Trophoblast cell (in vitro differentiated cells and primary cell): ENCODE measurements at regions not wholly inside any gene's neighbourhood (a gene's known extent, or its start where the extent isn't known, plus 50 kb on each side); places are given as distances from the start of the nearest gene placed in this dataset.

Experiments
- DNase-seq, 2 donors: peaks; one replicate each; pipeline ENCODE4 v3.0.0-alpha.2; 2016
- H2AFZ ChIP-seq: 2 replicates; pipeline ENCODE4 v1.6.1; 2013; ENCODE audit warnings: low read length, moderate library complexity, mild to moderate bottlenecking; ENCODE audit not compliant: insufficient read depth, poor library complexity
- H2AK5ac ChIP-seq: 2 replicates; pipeline ENCODE4 v1.6.1; 2013; ENCODE audit warnings: mild to moderate bottlenecking, low read length
- H2BK120ac ChIP-seq: 2 replicates; pipeline ENCODE4 v1.6.1; 2013; ENCODE audit warnings: low read length, mild to moderate bottlenecking, moderate library complexity; ENCODE audit not compliant: insufficient read depth, poor library complexity
- H2BK12ac ChIP-seq: 2 replicates; pipeline ENCODE4 v1.6.1; 2013; ENCODE audit warnings: mild to moderate bottlenecking, low read length, moderate library complexity
- H2BK5ac ChIP-seq: 2 replicates; pipeline ENCODE4 v1.6.1; 2013; ENCODE audit warnings: low read length, low read depth, moderate library complexity, mild to moderate bottlenecking; ENCODE audit not compliant: poor library complexity
- H3K14ac ChIP-seq: 2 replicates; pipeline ENCODE4 v1.6.1; 2013; ENCODE audit warnings: mild to moderate bottlenecking, low read length
- H3K18ac ChIP-seq: 2 replicates; pipeline ENCODE4 v1.6.1; 2013; ENCODE audit warnings: mild to moderate bottlenecking, low read length
- H3K23ac ChIP-seq: 2 replicates; pipeline ENCODE4 v1.6.1; 2013; ENCODE audit warnings: low read length
- H3K27ac ChIP-seq: 2 replicates; pipeline ENCODE4 v1.5.1; 2013; ENCODE audit warnings: low read depth, mild to moderate bottlenecking, inconsistent platforms, low read length, moderate library complexity
- H3K27me3 ChIP-seq: 2 replicates; pipeline ENCODE4 v1.6.1; 2013; ENCODE audit warnings: inconsistent platforms, mild to moderate bottlenecking, low read length, moderate library complexity; ENCODE audit not compliant: insufficient read depth
- H3K36me3 ChIP-seq, 2 experiments: 1 replicate in 1 of 2; 2 replicates in 1 of 2; pipeline ENCODE4 v1.6.1; 2013; ENCODE audit warnings: low read length in 2 of 2, mild to moderate bottlenecking in 2 of 2, moderate library complexity in 1 of 2; ENCODE audit not compliant: insufficient read depth in 2 of 2, control insufficient read depth in 1 of 2
- H3K4ac ChIP-seq: 2 replicates; pipeline ENCODE4 v1.6.1; 2013; ENCODE audit warnings: low read depth, mild to moderate bottlenecking, low read length, moderate library complexity
- H3K4me1 ChIP-seq, 2 experiments: 1 replicate in 1 of 2; 2 replicates in 1 of 2; pipeline ENCODE4 v1.6.1; 2013; ENCODE audit warnings: low read length in 2 of 2, mild to moderate bottlenecking in 2 of 2, moderate library complexity in 1 of 2; ENCODE audit not compliant: insufficient read depth in 2 of 2, control insufficient read depth in 1 of 2
- H3K4me2 ChIP-seq: 2 replicates; pipeline ENCODE4 v1.6.1; 2013; ENCODE audit warnings: inconsistent platforms, mild to moderate bottlenecking, low read length, moderate library complexity
- H3K4me3 ChIP-seq: 2 replicates; pipeline ENCODE4 v1.5.1; 2013; ENCODE audit warnings: mild to moderate bottlenecking, low read depth, low read length, inconsistent platforms
- H3K79me1 ChIP-seq: one replicate; pipeline ENCODE4 v1.6.1; 2013; ENCODE audit warnings: low read length
- H3K79me2 ChIP-seq: 2 replicates; pipeline ENCODE4 v1.6.1; 2013; ENCODE audit warnings: low read length, mild to moderate bottlenecking; ENCODE audit not compliant: control insufficient read depth, insufficient read depth, poor library complexity
- H3K9ac ChIP-seq: 2 replicates; pipeline ENCODE4 v1.6.1; 2013; ENCODE audit warnings: mild to moderate bottlenecking, low read length
- H3K9me3 ChIP-seq: 2 replicates; pipeline ENCODE4 v1.6.1; 2013; ENCODE audit warnings: low read depth, mild to moderate bottlenecking, control low read depth, inconsistent platforms, low read length; ENCODE audit not compliant: insufficient read depth
- H4K12ac ChIP-seq: 2 replicates; pipeline ENCODE4 v1.6.1; 2013; ENCODE audit warnings: low read depth, mild to moderate bottlenecking, low read length, moderate library complexity
- H4K8ac ChIP-seq: 2 replicates; pipeline ENCODE4 v1.6.1; 2013; ENCODE audit warnings: low read depth, mild to moderate bottlenecking, low read length, moderate library complexity
- H4K91ac ChIP-seq: one replicate; pipeline ENCODE4 v1.6.1; 2013; ENCODE audit warnings: low read depth, mild to moderate bottlenecking, low read length, moderate library complexity
- WGBS: extraction: QIAGEN DNeasy Blood & Tissue Kit; methylation state at CpG from one replicate; pipeline ENCODE4 v1.1.7; 2013; ENCODE audit warnings: missing lambda C conversion rate; ENCODE audit not compliant: insufficient read length, insufficient coverage; ENCODE audit errors: extremely low coverage; 5-methylcytosine and 5-hydroxymethylcytosine counted together

DNA sequence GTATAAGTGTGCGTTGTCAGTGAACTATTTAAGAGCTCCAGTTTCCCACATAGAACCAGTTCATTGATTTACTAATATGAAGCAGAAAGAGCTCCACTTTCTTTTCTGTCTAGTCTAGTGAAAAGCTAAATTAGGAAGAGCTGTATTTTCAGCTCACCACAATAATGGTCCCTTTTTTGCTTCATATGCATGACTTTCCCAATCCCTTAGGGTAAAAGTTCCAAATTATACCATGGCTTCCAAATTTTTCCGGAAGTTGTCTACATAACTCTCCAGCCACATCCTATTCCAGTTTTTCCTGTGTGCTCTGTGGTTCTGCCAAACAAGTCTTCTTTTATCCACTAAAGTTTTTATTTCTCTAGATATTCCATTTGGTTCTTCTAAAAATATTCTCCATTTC, 685.2 kb downstream of the REEP3 start:
- no peak overlapping the region for H2BK5ac ChIP-seq
- H3K9me3 ChIP-seq: no peaks in the 10 kb centered on the region
- H4K91ac ChIP-seq: no peak overlapping the region
- WGBS: no CpG with 5 or more reads among the region's 2 CpGs
- H2AK5ac ChIP-seq: no peak overlapping the region
- no peak overlapping the region for H3K9ac ChIP-seq
- no peaks in the 10 kb centered on the region for H3K79me2 ChIP-seq
- no peaks in the 10 kb centered on the region for H3K4me1 ChIP-seq
- H3K79me1 ChIP-seq: no peaks in the 10 kb centered on the region
- H4K8ac ChIP-seq: no peak overlapping the region
- no peaks in the 10 kb centered on the region for H3K36me3 ChIP-seq
- no peak for DNase-seq
- no peak overlapping the region for H2AFZ ChIP-seq
- H3K27me3 ChIP-seq: no peaks in the 10 kb centered on the region
- H3K27ac ChIP-seq: no peak overlapping the region
- no peak overlapping the region for H3K4me2 ChIP-seq
- H2BK12ac ChIP-seq: no peak overlapping the region
- H3K4me3 ChIP-seq: no peak overlapping the region
- H3K23ac ChIP-seq: no peak overlapping the region
- no peak overlapping the region for H3K14ac ChIP-seq
- H3K4ac ChIP-seq: no peak overlapping the region
- H2BK120ac ChIP-seq: no peak overlapping the region
- H3K18ac ChIP-seq: no peak overlapping the region
- no peak overlapping the region for H4K12ac ChIP-seq

DNA sequence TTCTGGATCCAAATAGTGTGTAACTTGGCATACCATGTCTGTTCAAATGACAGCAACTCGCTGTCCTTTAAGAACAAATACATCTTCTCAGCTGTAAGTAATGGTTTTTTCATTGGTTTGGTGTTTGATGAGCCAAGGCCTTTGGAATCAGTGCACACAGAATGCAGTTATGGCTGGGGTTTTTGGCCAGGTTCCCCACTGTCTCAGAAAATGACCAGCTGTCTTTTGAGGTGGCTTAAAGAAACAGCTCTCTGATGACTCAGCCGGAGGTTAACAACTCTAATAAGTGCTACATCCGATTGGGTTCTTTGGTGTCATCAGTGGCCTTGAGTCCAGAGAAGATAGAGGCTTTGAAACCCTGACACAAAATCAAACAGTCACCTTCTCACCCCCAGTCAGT, 688.4 kb downstream of the REEP3 start:
- Histone ChIP-seq H4K91ac (no peak overlapping the region), H3K79me1 (no peaks in the 10 kb centered on the region), H3K27ac (no peak overlapping the region), H2BK120ac (no peak overlapping the region), H2AK5ac (no peak overlapping the region), H3K23ac (no peak overlapping the region), H2AFZ (no peak overlapping the region), H3K27me3 (no peaks in the 10 kb centered on the region), H3K9me3 (no peaks in the 10 kb centered on the region), H3K4me1 (no peaks in the 10 kb centered on the region), H4K12ac (no peak overlapping the region), H4K8ac (no peak overlapping the region), H2BK12ac (no peak overlapping the region), H3K18ac (no peak overlapping the region), H3K14ac (no peak overlapping the region), H3K4me3 (no peak overlapping the region), H3K4ac (no peak overlapping the region), H3K36me3 (no peaks in the 10 kb centered on the region), H3K4me2 (no peak overlapping the region), H3K9ac (no peak overlapping the region), H3K79me2 (no peaks in the 10 kb centered on the region), H2BK5ac (no peak overlapping the region)
- no CpG with 5 or more reads among the region's 3 CpGs for WGBS
- DNase-seq: no peak

- Histone ChIP-seq H2BK120ac (no peak overlapping the region), H3K4me2 (no peak overlapping the region), H3K23ac (no peak overlapping the region), H3K9me3 (no peaks in the 10 kb centered on the region), H2AFZ (no peak overlapping the region), H4K12ac (no peak overlapping the region), H4K91ac (no peak overlapping the region), H4K8ac (no peak overlapping the region), H3K18ac (no peak overlapping the region), H3K27ac (no peak overlapping the region), H3K14ac (no peak overlapping the region), H3K9ac (no peak overlapping the region), H2AK5ac (no peak overlapping the region), H3K36me3 (no peaks in the 10 kb centered on the region), H3K4ac (no peak overlapping the region), H3K79me2 (no peaks in the 10 kb centered on the region), H2BK5ac (no peak overlapping the region), H3K79me1 (no peaks in the 10 kb centered on the region), H3K4me1 (no peaks in the 10 kb centered on the region), H2BK12ac (no peak overlapping the region), H3K27me3 (no peaks in the 10 kb centered on the region), H3K4me3 (no peak overlapping the region)
- WGBS: no CpG with 5 or more reads among the region's 2 CpGs
- DNase-seq: no peak
These were observed 689.0 kb downstream of the REEP3 start for GRCh38 chr10:64210211-64210610.

DNA sequence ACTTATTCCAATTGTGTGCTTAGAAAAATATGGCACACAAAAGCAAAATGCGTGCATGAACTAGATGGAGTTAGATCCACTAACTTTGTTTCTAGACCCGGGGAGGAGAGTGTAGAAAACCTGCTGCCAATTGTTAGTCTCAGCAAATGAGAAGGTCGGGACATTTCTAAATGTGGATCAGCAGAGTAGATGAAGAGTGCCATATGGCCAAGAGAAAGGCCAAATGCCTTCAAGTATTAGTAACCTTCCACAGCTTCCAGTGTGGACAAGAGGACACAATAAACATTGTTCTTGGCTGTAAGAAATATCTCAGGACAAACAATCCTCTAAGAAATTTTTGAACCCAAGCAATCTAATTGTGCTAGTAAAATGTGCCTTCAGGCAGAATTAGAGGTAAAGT, 690.3 kb downstream of the REEP3 start:
- no peak overlapping the region for H2BK12ac ChIP-seq
- H3K4me3 ChIP-seq: no peak overlapping the region
- no peak overlapping the region for H3K4ac ChIP-seq
- H2BK120ac ChIP-seq: no peak overlapping the region
- H2AK5ac ChIP-seq: no peak overlapping the region
- WGBS: no CpG with 5 or more reads among the region's 3 CpGs
- no peaks in the 10 kb centered on the region for H3K36me3 ChIP-seq
- H4K12ac ChIP-seq: no peak overlapping the region
- no peak overlapping the region for H3K23ac ChIP-seq
- no peak overlapping the region for H3K4me2 ChIP-seq
- H4K8ac ChIP-seq: no peak overlapping the region
- no peaks in the 10 kb centered on the region for H3K9me3 ChIP-seq
- no peak overlapping the region for H3K14ac ChIP-seq
- no peak overlapping the region for H2AFZ ChIP-seq
- H3K79me1 ChIP-seq: no peaks in the 10 kb centered on the region
- no peaks in the 10 kb centered on the region for H3K4me1 ChIP-seq
- no peak overlapping the region for H3K9ac ChIP-seq
- no peak for DNase-seq
- H3K27me3 ChIP-seq: no peaks in the 10 kb centered on the region
- no peak overlapping the region for H3K18ac ChIP-seq
- no peak overlapping the region for H2BK5ac ChIP-seq
- no peak overlapping the region for H4K91ac ChIP-seq
- no peaks in the 10 kb centered on the region for H3K79me2 ChIP-seq
- H3K27ac ChIP-seq: no peak overlapping the region
